ENCODE measurements at regions not wholly inside any gene's neighbourhood (a gene's known extent, or its start where the extent isn't known, plus 50 kb on each side); places are given as distances from the start of the nearest gene placed in this dataset.
"Not testable (repeated sequence)": the region's sequence is repeated elsewhere in the genome, so short reads cannot be mapped to it uniquely, and the experiment has no call there.

GRCh38 chr1:188937965-188938551 is 1539.6 kb downstream of the BRINP3 start:
- no peak for DNase-seq

GRCh38 chr1:188941986-188942385 is 1535.7 kb downstream of the BRINP3 start:
- no peak for DNase-seq

- DNase-seq: no peak
These were observed 1528.0 kb downstream of the BRINP3 start for GRCh38 chr1:188949701-188950100.

GRCh38 chr1:188958461-188959115 is 1519.1 kb downstream of the BRINP3 start:
- DNase-seq: no peak

- DNase-seq: no peak
These were observed 1490.8 kb downstream of the BRINP3 start for GRCh38 chr1:188986745-188987417.

GRCh38 chr1:188988589-188988988 is 1489.1 kb downstream of the BRINP3 start:
- DNase-seq: no peak

- DNase-seq: no peak
These were observed 1486.3 kb downstream of the BRINP3 start for GRCh38 chr1:188991221-188991930.

- DNase-seq: no peak
These were observed 1469.8 kb downstream of the BRINP3 start for GRCh38 chr1:189007824-189008223.

GRCh38 chr1:189021577-189021976 is 1456.1 kb downstream of the BRINP3 start:
- DNase-seq: no peak

- DNase-seq: no peak
These were observed 1455.6 kb downstream of the BRINP3 start for GRCh38 chr1:189022015-189022414.

- DNase-seq: no peak
These were observed 1450.2 kb downstream of the BRINP3 start for GRCh38 chr1:189027512-189027911.

GRCh38 chr1:189033169-189033568 is 1444.5 kb downstream of the BRINP3 start:
- no peak for DNase-seq

GRCh38 chr1:189036628-189037027 is 1441.0 kb downstream of the BRINP3 start:
- no peak for DNase-seq

- DNase-seq: no peak
These were observed 1431.5 kb downstream of the BRINP3 start for GRCh38 chr1:189046127-189046526.

GRCh38 chr1:189084811-189085210 is 1392.9 kb downstream of the BRINP3 start:
- DNase-seq: no peak

- no peak for DNase-seq
These were observed 1373.7 kb downstream of the BRINP3 start for GRCh38 chr1:189103956-189104355.

- DNase-seq: no peak
These were observed 1360.4 kb downstream of the BRINP3 start for GRCh38 chr1:189117072-189117770.

GRCh38 chr1:189121941-189122340 is 1355.7 kb downstream of the BRINP3 start:
- DNase-seq: no peak

- no peak for DNase-seq
These were observed 1352.0 kb downstream of the BRINP3 start for GRCh38 chr1:189125694-189126093.

- DNase-seq: no peak
These were observed 1346.1 kb downstream of the BRINP3 start for GRCh38 chr1:189131576-189131975.

GRCh38 chr1:189139748-189140147 is 1337.9 kb downstream of the BRINP3 start:
- DNase-seq: not testable (repeated sequence)

GRCh38 chr1:189141056-189141455 is 1336.6 kb downstream of the BRINP3 start:
- DNase-seq: no peak
